Epithelial cell of esophagus (primary cell): ENCODE measurements at regions not wholly inside any gene's neighbourhood (a gene's known extent, or its start where the extent isn't known, plus 50 kb on each side); places are given as distances from the start of the nearest gene placed in this dataset.
"Not testable (repeated sequence)": the region's sequence is repeated elsewhere in the genome, so short reads cannot be mapped to it uniquely, and the experiment has no call there.

Experiments
- DNase-seq: peaks from one replicate; pipeline ENCODE4 v3.0.0; 2010; ENCODE audit warnings: low read depth
- H3K4me3 ChIP-seq: 2 replicates; pipeline ENCODE4 v1.5.1; 2011; ENCODE audit warnings: mild to moderate bottlenecking, low read length, control low read depth
- TF ChIP-seq, protein P1 (sequence below): IDR thresholded peaks from 2 replicates; pipeline ENCODE4 v1.5.1; 2011; ENCODE audit warnings: low read depth, mild to moderate bottlenecking, low read length, control low read depth, inconsistent platforms; ENCODE audit not compliant: insufficient read depth; ENCODE audit errors: missing control alignments

DNA sequence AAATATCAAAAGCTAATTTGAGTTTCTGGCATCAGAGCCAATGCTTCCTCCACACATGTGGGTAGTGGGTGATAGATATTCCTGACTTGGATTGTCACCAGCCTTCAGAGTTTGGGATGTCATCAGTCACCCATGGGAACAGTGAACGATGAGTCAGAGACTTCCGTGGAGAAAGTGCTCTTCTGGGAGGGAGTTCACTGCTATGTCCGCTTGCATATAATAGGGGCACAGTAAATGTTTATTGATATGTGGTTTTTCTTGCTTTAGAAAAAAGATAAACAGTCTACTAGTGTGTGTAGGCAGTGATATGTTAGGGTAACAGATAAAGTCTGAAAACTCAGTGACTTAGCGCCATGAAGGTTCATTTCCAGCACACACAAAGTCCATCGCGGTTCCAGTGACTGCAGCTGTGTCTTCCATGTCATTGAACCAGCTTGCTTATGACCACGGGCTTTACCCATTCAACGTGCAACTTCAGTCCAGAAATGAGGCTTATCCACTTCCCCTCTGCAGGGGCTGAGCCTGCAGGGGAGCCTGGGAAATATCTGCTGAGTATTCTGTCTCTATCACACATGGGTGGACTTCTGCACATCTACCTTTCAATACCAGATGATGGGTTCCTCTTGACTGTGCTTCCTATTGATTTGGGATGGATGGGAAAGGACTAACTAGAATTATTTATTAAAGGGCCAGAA lies 87.7 kb upstream of the WWC2 start:
- H3K4me3 ChIP-seq: no peak overlapping the region
- DNase-seq: no peak
- TF ChIP-seq, protein P1, sequence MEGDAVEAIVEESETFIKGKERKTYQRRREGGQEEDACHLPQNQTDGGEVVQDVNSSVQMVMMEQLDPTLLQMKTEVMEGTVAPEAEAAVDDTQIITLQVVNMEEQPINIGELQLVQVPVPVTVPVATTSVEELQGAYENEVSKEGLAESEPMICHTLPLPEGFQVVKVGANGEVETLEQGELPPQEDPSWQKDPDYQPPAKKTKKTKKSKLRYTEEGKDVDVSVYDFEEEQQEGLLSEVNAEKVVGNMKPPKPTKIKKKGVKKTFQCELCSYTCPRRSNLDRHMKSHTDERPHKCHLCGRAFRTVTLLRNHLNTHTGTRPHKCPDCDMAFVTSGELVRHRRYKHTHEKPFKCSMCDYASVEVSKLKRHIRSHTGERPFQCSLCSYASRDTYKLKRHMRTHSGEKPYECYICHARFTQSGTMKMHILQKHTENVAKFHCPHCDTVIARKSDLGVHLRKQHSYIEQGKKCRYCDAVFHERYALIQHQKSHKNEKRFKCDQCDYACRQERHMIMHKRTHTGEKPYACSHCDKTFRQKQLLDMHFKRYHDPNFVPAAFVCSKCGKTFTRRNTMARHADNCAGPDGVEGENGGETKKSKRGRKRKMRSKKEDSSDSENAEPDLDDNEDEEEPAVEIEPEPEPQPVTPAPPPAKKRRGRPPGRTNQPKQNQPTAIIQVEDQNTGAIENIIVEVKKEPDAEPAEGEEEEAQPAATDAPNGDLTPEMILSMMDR: no peak

DNA sequence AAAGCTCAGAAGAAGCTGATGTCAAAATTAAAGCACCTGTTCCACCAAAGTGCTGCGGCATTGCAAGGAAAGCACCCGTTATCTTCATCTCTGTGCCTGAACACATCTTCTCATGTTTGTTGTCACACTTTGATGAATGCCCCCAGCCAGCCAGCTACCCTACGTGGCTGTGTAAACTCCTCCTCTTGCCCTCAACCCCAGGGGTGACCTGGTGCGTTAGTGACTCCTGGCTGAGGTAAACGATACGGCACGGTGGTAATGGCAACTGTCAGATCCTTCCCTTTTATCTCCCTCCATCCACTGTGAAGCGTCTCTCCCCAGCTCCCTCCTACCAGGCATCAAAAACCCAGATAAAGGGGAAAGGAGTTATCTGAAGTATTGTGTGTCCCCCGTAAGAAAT lies 90.6 kb upstream of the WWC2 start:
- DNase-seq: no peak
- no peak overlapping the region for H3K4me3 ChIP-seq
- TF ChIP-seq, protein P1: no peak

DNA sequence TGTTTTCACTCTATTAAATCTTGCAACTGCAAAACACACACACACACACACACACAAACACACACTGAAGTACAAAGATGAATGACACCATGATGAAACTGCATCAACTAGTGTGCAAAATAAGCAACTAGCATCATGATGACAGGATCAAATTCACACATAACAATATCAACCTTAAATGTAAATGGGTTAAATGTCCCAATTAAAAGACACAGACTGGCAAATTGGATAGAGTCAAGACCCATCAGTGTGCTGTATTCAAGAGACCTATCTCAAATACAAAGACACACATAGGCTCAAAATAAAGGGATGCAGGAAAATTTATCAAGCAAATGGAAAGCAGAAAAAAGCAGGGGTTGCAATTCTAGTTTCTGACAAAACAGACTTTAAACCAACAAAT lies 87.2 kb upstream of the DCTD start:
- DNase-seq, H3K4me3 ChIP-seq: not testable (repeated sequence)

DNA sequence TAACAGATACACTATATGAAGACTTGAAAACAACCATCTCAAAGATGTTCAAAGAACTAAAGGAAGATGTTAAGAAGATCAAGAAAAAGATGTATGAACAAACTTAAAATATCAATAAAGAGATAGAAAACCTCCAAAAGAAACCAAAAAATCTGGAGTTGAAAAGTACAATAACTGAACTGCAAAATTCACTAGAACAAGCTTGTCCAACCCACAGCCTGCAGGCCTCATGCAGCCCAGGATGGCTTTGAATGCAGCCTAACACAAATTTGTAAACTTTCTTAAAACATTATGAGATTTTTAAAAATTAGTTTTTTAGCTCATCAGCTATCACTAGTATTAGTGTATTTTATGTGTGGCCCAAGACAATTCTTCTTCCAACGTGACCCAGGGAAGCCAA lies 77.0 kb upstream of the DCTD start:
- no peak overlapping the region for H3K4me3 ChIP-seq
- TF ChIP-seq, protein P1: no peak
- DNase-seq: no peak

DNA sequence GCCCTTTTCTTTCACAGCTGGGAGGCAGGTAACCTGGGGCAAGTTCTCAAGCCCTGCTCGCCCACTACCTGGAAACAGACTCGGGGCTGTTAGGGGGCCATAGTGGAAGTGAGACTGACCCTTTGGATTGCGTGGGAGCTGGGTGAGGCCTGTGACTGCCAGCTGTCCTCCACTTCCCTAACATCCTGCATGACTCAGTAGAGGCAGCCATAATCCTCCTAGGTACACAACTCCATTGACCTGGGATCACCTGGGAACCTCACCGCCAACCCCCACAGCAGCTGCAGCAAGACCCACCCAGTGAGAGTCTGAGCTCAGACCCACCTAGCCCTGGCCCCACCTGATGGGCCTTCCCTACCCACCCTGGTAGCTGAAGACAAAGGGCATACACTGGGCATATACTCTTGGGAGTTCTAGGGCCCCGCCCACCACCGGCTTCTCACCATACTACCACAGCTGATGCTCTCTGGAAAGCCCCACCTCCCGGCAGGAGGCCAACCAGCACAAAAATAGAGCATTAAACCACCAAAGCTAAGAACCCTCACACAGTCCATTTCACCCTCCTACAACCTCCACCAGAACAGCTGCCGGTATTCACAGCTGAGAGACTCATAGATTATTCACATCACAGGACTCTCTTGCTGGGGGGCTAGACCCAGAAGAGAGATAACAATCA lies 61.1 kb upstream of the DCTD start:
- no peak for DNase-seq
- TF ChIP-seq, protein P1: no peak

DNA sequence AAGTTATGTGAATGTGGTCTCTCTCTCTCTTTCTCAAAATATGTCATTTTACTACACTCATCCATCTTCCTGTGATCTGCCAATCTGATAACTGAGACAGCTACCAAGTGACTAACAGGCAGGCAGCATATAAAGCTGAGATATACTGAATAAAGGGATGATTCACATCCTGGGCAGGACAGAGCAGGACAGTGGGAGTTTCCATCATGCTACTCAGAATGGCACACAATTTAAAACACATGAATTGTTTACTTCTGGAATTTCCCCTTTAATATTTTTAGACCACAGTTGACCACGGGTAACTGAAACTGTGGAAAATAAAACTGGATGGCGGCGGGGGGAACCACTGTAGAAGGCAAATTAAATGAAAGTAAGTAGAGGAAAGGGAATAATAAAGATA lies 58.6 kb upstream of the DCTD start:
- DNase-seq: peak; percentile 93
- no peak overlapping the region for H3K4me3 ChIP-seq
- TF ChIP-seq, protein P1: no peak

More for the DNA sequence above, 61.1 kb upstream of the DCTD start:
- no peak overlapping the region for H3K4me3 ChIP-seq

DNA sequence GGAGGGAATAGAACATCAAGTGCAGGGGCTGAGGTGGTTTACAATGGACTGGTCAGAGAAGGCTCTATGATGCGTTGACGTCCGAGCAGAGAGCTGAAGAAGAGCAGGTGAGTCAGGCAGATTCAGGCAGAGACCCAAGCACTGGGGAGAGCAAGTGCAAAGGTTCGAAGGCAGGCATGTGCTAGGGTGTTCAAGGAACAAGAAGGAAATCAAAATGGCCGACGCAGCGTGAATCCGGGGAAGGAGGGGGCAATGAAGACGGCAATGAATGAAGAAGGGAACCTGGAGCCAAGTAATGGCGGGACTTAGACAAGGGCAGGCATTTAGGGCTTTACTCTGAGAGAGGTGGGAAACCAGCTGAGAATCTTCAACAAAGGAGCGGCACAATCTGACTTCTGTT lies 56.8 kb upstream of the DCTD start:
- H3K4me3 ChIP-seq: no peak overlapping the region
- DNase-seq: no peak
- TF ChIP-seq, protein P1: no peak
